ENCODE measurements at regions not wholly inside any gene's neighbourhood (a gene's known extent, or its start where the extent isn't known, plus 50 kb on each side); places are given as distances from the start of the nearest gene placed in this dataset.

- no peak for DNase-seq
- TF ChIP-seq CTCF (IDR thresholded peaks at IDR 0.05; ENCODE audit: borderline replicate concordance, extremely low read depth, insufficient read depth) = no peak
- Histone ChIP-seq H3K27me3 (ENCODE audit: control insufficient read depth, insufficient read depth, low read length) (no peaks in the 10 kb centered on the region), H3K27ac (ENCODE audit: low read depth in 2 of 2, low read length in 2 of 2) (no peak overlapping the region), H3K4me1 (ENCODE audit: control insufficient read depth in 2 of 3, insufficient read depth in 2 of 3, low read depth in 1 of 3, low read length in 3 of 3) (no peaks in the 10 kb centered on the region), H3K9me3 (ENCODE audit: control insufficient read depth in 2 of 3, insufficient read depth in 1 of 3, low read length in 3 of 3) (no peaks in the 10 kb centered on the region), H3K4me3 (ENCODE audit: low read length in 3 of 3) (no peak overlapping the region), H3K36me3 (ENCODE audit: control insufficient read depth in 2 of 3, insufficient read depth in 3 of 3, low read length in 3 of 3) (no peaks in the 10 kb centered on the region), H3K9ac (ENCODE audit: low read length in 3 of 3) (no peak overlapping the region)
- intact Hi-C loops (cut with DNase I) = no loop called here
- no peak for FAIRE-seq
Measured at GRCh38 chr3:64455351-64455750, 230.1 kb upstream of the PRICKLE2 start.

GRCh38 chr3:64454768-64455167, 229.5 kb upstream of the PRICKLE2 start:
- intact Hi-C loops (cut with DNase I) = no loop called here
- no peak for FAIRE-seq
- no peaks in the 10 kb centered on the region for H3K9me3 ChIP-seq (ENCODE audit: control insufficient read depth in 2 of 3, insufficient read depth in 1 of 3, low read length in 3 of 3)
- H3K9ac ChIP-seq (ENCODE audit: low read length in 3 of 3) = no peak overlapping the region
- no peak overlapping the region for H3K4me3 ChIP-seq (ENCODE audit: low read length in 3 of 3)
- H3K27ac ChIP-seq (ENCODE audit: low read depth in 2 of 2, low read length in 2 of 2) = no peak overlapping the region
- no peaks in the 10 kb centered on the region for H3K4me1 ChIP-seq (ENCODE audit: control insufficient read depth in 2 of 3, insufficient read depth in 2 of 3, low read depth in 1 of 3, low read length in 3 of 3)
- no peak for TF ChIP-seq CTCF (IDR thresholded peaks at IDR 0.05; ENCODE audit: borderline replicate concordance, extremely low read depth, insufficient read depth)
- no peaks in the 10 kb centered on the region for H3K27me3 ChIP-seq (ENCODE audit: control insufficient read depth, insufficient read depth, low read length)
- DNase-seq = no peak
- no peaks in the 10 kb centered on the region for H3K36me3 ChIP-seq (ENCODE audit: control insufficient read depth in 2 of 3, insufficient read depth in 3 of 3, low read length in 3 of 3)

- Histone ChIP-seq H3K4me3 (ENCODE audit: low read length in 3 of 3) (no peak overlapping the region), H3K27me3 (ENCODE audit: control insufficient read depth, insufficient read depth, low read length) (no peaks in the 10 kb centered on the region), H3K27ac (ENCODE audit: low read depth in 2 of 2, low read length in 2 of 2) (no peak overlapping the region), H3K4me1 (ENCODE audit: control insufficient read depth in 2 of 3, insufficient read depth in 2 of 3, low read depth in 1 of 3, low read length in 3 of 3) (no peaks in the 10 kb centered on the region), H3K36me3 (ENCODE audit: control insufficient read depth in 2 of 3, insufficient read depth in 3 of 3, low read length in 3 of 3) (no peaks in the 10 kb centered on the region), H3K9me3 (ENCODE audit: control insufficient read depth in 2 of 3, insufficient read depth in 1 of 3, low read length in 3 of 3) (no peaks in the 10 kb centered on the region), H3K9ac (ENCODE audit: low read length in 3 of 3) (no peak overlapping the region)
- no peak for DNase-seq
- no peak for FAIRE-seq
- intact Hi-C loops (cut with DNase I) = no loop called here
- TF ChIP-seq CTCF (IDR thresholded peaks at IDR 0.05; ENCODE audit: borderline replicate concordance, extremely low read depth, insufficient read depth) = no peak
Measured at GRCh38 chr3:64454179-64454578, 228.9 kb upstream of the PRICKLE2 start.

- DNase-seq (no peak), FAIRE-seq (no peak)
- intact Hi-C loops (cut with DNase I) = no loop called here
- H3K36me3 ChIP-seq (ENCODE audit: control insufficient read depth in 2 of 3, insufficient read depth in 3 of 3, low read length in 3 of 3) = no peaks in the 10 kb centered on the region
- no peak overlapping the region for H3K9ac ChIP-seq (ENCODE audit: low read length in 3 of 3)
- no peaks in the 10 kb centered on the region for H3K9me3 ChIP-seq (ENCODE audit: control insufficient read depth in 2 of 3, insufficient read depth in 1 of 3, low read length in 3 of 3)
- no peaks in the 10 kb centered on the region for H3K4me1 ChIP-seq (ENCODE audit: control insufficient read depth in 2 of 3, insufficient read depth in 2 of 3, low read depth in 1 of 3, low read length in 3 of 3)
- no peak overlapping the region for H3K4me3 ChIP-seq (ENCODE audit: low read length in 3 of 3)
- no peaks in the 10 kb centered on the region for H3K27me3 ChIP-seq (ENCODE audit: control insufficient read depth, insufficient read depth, low read length)
- no peak for TF ChIP-seq CTCF (IDR thresholded peaks at IDR 0.05; ENCODE audit: borderline replicate concordance, extremely low read depth, insufficient read depth)
- no peak overlapping the region for H3K27ac ChIP-seq (ENCODE audit: low read depth in 2 of 2, low read length in 2 of 2)
Measured at GRCh38 chr3:64451283-64452012, 226.2 kb upstream of the PRICKLE2 start.

Data from kidney (tissue), 13 donors.